ENCODE measurements at regions not wholly inside any gene's neighbourhood (a gene's known extent, or its start where the extent isn't known, plus 50 kb on each side); places are given as distances from the start of the nearest gene placed in this dataset.

DNA sequence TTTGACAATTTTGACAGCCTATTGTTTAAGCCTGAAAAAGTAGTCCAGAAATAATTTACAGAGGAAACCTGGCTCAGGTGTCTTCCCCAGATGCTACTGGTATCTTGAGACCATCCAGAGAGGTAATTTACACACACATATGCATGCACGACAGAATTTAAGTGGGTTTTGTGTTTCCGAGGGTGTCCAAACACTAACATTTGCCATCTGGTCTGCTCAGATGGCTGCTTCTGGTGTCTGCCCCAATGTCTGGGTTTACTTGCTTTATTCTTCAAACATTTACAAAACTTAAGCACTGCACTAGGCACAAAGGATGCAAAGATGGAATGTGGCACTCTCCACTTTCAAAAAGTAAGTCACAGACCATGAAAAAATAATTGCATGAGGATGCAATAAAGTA is 226.6 kb upstream of the EGLN3 start:
- TF ChIP-seq, protein P1, sequence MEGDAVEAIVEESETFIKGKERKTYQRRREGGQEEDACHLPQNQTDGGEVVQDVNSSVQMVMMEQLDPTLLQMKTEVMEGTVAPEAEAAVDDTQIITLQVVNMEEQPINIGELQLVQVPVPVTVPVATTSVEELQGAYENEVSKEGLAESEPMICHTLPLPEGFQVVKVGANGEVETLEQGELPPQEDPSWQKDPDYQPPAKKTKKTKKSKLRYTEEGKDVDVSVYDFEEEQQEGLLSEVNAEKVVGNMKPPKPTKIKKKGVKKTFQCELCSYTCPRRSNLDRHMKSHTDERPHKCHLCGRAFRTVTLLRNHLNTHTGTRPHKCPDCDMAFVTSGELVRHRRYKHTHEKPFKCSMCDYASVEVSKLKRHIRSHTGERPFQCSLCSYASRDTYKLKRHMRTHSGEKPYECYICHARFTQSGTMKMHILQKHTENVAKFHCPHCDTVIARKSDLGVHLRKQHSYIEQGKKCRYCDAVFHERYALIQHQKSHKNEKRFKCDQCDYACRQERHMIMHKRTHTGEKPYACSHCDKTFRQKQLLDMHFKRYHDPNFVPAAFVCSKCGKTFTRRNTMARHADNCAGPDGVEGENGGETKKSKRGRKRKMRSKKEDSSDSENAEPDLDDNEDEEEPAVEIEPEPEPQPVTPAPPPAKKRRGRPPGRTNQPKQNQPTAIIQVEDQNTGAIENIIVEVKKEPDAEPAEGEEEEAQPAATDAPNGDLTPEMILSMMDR (IDR thresholded peaks at IDR 0.05; ENCODE audit: borderline replicate concordance, insufficient read depth, low read depth, low read length), result no peak
- no peak overlapping the region for H3K4me3 ChIP-seq (ENCODE audit: low read depth, low read length)

DNA sequence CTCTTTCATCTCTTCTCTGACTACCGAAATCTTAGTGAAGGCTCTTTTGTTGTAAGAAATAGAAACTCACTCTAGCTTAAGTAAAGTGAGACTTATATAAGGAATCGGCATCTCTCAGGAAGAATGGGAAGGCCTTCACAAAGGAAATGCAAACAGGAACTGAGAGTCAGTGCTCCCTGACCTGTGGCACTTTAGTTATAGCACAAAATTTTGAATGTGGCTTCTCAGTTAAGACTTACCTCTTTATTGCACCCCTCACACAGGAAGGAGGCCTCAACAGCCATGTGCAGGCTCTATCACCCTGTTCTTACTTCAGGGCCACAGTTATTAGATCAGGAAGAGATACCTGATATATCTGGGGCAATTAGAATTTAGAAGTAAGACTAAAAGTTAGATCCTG is 224.7 kb upstream of the EGLN3 start:
- TF ChIP-seq, protein P1 (IDR thresholded peaks at IDR 0.05; ENCODE audit: borderline replicate concordance, insufficient read depth, low read depth, low read length), result no peak
- no peak overlapping the region for H3K4me3 ChIP-seq (ENCODE audit: low read depth, low read length)

DNA sequence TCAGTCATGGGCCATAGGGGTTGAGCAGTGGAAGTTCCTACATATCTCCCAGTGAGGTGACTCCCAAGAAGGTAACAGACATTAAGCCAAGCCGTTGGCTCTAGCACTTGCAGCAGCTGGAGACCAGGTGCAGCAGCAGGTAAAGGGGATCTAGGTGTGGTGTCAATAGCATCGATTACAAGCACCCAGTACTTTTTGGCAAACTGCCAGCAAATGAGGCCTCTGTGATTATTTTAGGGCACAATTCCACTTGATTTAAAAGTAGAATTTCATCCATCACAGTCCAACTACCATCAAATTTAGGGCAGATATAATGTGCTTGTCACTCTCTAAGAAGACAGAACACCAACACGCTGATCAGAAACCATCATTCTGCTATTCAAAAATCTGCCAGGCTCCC is 224.1 kb upstream of the EGLN3 start:
- no peak overlapping the region for H3K4me3 ChIP-seq (ENCODE audit: low read depth, low read length)
- TF ChIP-seq, protein P1 (IDR thresholded peaks at IDR 0.05; ENCODE audit: borderline replicate concordance, insufficient read depth, low read depth, low read length), result no peak

DNA sequence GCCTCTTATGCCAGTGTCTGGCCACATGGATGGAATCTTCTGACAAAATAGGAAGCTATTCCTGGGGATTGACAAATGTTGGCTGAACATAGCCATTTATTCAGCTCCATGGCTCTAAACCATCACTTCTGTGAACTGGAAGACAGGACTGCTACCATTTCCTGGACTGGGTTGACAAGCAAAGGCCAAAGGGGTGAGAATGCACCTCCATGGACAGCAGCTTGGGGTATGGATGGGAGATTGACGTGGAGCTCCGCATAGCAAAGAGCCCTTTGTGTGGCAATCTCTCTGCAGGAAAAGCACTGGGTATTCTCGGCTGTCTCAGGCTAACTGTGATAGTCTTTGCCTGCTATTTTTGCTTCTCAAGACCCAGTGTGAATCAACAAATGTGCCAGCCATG is 223.0 kb upstream of the EGLN3 start:
- no peak overlapping the region for H3K4me3 ChIP-seq (ENCODE audit: low read depth, low read length)
- TF ChIP-seq, protein P1 (IDR thresholded peaks at IDR 0.05; ENCODE audit: borderline replicate concordance, insufficient read depth, low read depth, low read length), result no peak

DNA sequence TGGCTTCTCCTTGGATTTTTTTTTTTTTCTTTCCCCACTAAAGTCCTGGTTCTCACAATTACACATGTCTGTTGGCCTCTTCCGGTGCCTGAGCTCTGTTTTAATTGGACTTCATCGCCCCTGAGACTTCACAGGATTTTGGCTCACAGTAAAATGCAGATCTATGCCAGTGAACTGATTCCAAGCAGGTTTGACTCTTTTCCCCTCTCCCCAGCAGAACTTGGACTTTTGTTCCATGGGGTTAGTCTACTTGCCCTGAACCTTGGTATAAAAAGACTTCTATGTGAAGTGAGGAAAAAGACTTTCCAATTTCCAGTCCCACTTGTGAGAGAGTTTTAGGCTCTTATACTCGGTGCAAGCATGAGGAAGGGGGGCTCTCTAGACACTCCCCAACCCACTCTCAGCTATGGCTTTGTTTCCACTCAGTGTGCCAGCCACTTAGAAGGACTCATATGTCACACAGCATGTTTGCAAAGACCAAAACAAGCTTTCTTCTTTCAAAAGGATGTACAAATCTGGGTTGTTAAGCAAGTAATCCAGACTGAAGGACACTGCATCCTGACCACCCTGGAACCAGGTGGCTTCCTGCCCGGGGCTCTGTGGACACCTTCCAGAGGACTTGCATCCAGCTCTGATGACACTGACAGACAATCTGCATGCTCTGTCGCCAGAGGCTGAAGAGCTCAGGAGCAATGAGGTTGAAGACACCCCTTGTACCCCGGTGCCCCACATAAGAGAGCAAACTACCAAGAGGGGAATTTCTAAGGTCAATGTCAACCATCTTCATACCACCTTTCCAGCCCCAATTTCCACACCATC is 221.9 kb upstream of the EGLN3 start:
- TF ChIP-seq, protein P1 (IDR thresholded peaks at IDR 0.05; ENCODE audit: borderline replicate concordance, insufficient read depth, low read depth, low read length), result no peak
- H3K4me3 ChIP-seq (ENCODE audit: low read depth, low read length), result no peak overlapping the region

DNA sequence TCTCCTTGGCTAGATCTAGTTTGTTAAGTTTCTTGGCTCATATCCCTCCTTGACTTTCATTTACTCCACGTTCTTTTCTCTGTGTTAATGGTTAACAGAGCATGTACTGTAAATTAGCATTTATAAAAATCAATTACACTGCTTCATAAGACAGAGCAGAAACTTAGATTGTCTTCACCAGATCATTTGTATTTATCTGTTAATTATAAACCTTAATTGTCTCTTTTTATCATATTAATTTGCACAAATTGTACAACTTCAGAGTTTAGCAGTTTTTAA is 221.2 kb upstream of the EGLN3 start:
- TF ChIP-seq, protein P1 (IDR thresholded peaks at IDR 0.05; ENCODE audit: borderline replicate concordance, insufficient read depth, low read depth, low read length), result no peak
- no peak overlapping the region for H3K4me3 ChIP-seq (ENCODE audit: low read depth, low read length)

DNA sequence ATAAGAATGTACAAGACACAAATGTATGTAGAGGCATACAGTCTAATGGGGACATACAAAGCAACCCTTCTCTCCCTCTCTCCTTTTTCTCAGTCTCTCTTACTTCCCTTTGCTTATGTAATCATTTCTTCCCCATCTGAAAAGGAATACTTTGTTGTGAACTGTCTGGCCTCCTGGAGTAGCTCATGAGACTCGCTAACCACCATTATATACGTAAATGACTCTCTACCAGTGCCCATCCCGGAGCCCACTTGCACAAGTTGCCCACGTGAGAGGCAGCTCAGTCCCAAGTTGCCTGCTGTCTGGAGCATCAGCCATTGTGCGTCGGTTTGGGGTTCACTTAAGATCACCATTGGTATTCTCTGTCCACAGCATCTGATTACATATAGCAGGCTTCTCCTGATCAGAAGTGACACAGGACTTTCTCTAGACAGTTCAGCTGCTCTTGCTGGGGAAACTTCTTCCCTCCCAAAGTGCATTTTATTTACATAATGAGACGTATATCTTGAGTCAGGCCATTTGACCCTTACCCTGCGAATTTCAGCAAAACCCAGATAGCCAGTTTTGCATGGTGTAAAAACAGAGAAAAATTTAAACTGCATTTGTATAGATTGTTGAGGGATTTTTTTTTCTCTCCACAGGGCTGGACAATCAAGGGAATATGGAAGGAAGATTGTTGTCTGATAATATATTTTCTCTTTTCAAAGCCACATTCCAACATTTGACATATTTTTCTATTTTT is 220.7 kb upstream of the EGLN3 start:
- TF ChIP-seq, protein P1 (IDR thresholded peaks at IDR 0.05; ENCODE audit: borderline replicate concordance, insufficient read depth, low read depth, low read length), result no peak
- H3K4me3 ChIP-seq (ENCODE audit: low read depth, low read length), result no peak overlapping the region
